B cell (primary cell): ENCODE measurements at regions not wholly inside any gene's neighbourhood (a gene's known extent, or its start where the extent isn't known, plus 50 kb on each side); places are given as distances from the start of the nearest gene placed in this dataset.

ENCODE experiments used
- ATAC-seq: fragments of 200-7000 bp; cut with Tn5 transposase; one replicate; pipeline ENCODE4 v1.10.0; 2021; ENCODE audit warnings: low read depth, mild to moderate bottlenecking, moderate number of reproducible peaks, moderate library complexity
- CTCF ChIA-PET: fragments of 350-600 bp; sonication (Branson Sonifier 250); formaldehyde crosslinking; loops from one replicate; lab custom pipeline; 2021; ENCODE audit warnings: antibody characterized with exemption, inconsistent platforms; lab: Charles Lee
- POLR2A ChIA-PET: fragments of 350-600 bp; sonication (Branson Sonifier 250); formaldehyde crosslinking; loops from one replicate; lab custom pipeline; 2021; ENCODE audit warnings: antibody characterized with exemption; lab: Charles Lee
- DNase-seq: peaks from one replicate; pipeline ENCODE4 v3.0.0; 2013
- H2AFZ ChIP-seq: 2 replicates; pipeline ENCODE4 v1.6.1; 2012; ENCODE audit warnings: mild to moderate bottlenecking, low read depth, low read length; ENCODE audit not compliant: insufficient read depth, poor library complexity, severe bottlenecking
- H3K27ac ChIP-seq, 2 donors: 1 replicate in 1 of 2; 2 replicates in 1 of 2; pipeline ENCODE4 v1.5.1; 2012 to 2013; ENCODE audit warnings: low read length in 2 of 2, mild to moderate bottlenecking in 2 of 2, moderate library complexity in 1 of 2
- H3K27me3 ChIP-seq, 4 experiments: fragments of 200-600 bp in 1 of 4; sonication (generic) in 1 of 4; replicated peaks in 1 of 4; 1 replicate in 2 of 4; 2 replicates in 2 of 4; pipeline versions ENCODE4 v1.6.1 to v1.7.0; 2013 to 2016; ENCODE audit warnings: low read length in 3 of 4, mild to moderate bottlenecking in 2 of 4, mixed read lengths in 1 of 4, moderate library complexity in 1 of 4; ENCODE audit not compliant: insufficient read depth in 4 of 4, control insufficient read depth in 3 of 4; ENCODE audit errors: control extremely low read depth in 1 of 4
- H3K36me3 ChIP-seq, 2 experiments: replicated peaks in 1 of 2; 1 replicate in 1 of 2; 2 replicates in 1 of 2; pipeline versions ENCODE4 v1.6.1 to v1.7.1; 2013; ENCODE audit warnings: low read length in 1 of 2; ENCODE audit not compliant: insufficient read depth in 2 of 2, control insufficient read depth in 1 of 2; ENCODE audit errors: control extremely low read depth in 1 of 2, extremely low read depth in 1 of 2
- H3K4me1 ChIP-seq, 2 donors: fragments of 200-600 bp in 1 of 2; sonication (generic) in 1 of 2; 1 replicate in 1 of 2; 2 replicates in 1 of 2; pipeline versions ENCODE4 v1.5.1 to v1.6.1; 2013 to 2017; ENCODE audit warnings: low read length in 2 of 2; ENCODE audit not compliant: control insufficient read depth in 2 of 2, insufficient read depth in 2 of 2
- H3K4me2 ChIP-seq: replicated peaks from 2 replicates; pipeline ENCODE3; 2012; ENCODE audit warnings: mild to moderate bottlenecking, low read depth, low read length; ENCODE audit not compliant: poor library complexity, severe bottlenecking
- H3K4me3 ChIP-seq, 5 experiments: fragments of 200-600 bp in 1 of 5; sonication (generic) in 1 of 5; 1 replicate in 3 of 5; 2 replicates in 2 of 5; pipeline versions ENCODE4 v1.5.1 to v1.7.0; 2011 to 2016; ENCODE audit warnings: low read length in 4 of 5, mild to moderate bottlenecking in 4 of 5, low read depth in 2 of 5, control low read depth in 1 of 5, moderate library complexity in 1 of 5; ENCODE audit not compliant: insufficient read depth in 1 of 5; ENCODE audit errors: control extremely low read depth in 1 of 5, extremely low read depth in 1 of 5
- H3K79me2 ChIP-seq: fragments of 200-600 bp; sonication (generic); one replicate; pipeline ENCODE4 v1.6.0; 2016; ENCODE audit warnings: low read length; ENCODE audit not compliant: control insufficient read depth, insufficient read depth
- H3K9ac ChIP-seq: fragments of 200-600 bp; sonication (generic); 2 replicates; pipeline ENCODE4 v1.6.1; 2017; ENCODE audit warnings: mild to moderate bottlenecking, low read length, moderate library complexity
- H3K9me3 ChIP-seq, 3 donors: one replicate each; pipeline versions ENCODE4 v1.6.1 to v1.7.1; 2013; ENCODE audit warnings: low read length in 2 of 3; ENCODE audit not compliant: control insufficient read depth in 2 of 3, insufficient read depth in 1 of 3; ENCODE audit errors: control extremely low read depth in 1 of 3
- H4K20me1 ChIP-seq: 2 replicates; pipeline ENCODE4 v1.6.0; 2012; ENCODE audit warnings: mild to moderate bottlenecking, low read length; ENCODE audit not compliant: insufficient read depth, control insufficient read depth, poor library complexity, severe bottlenecking
- H3K27ac Mint-ChIP-seq: one replicate; pipeline ENCODE4 v1.8.0; 2021; ENCODE audit warnings: mixed read lengths
- H3K27me3 Mint-ChIP-seq: one replicate; pipeline ENCODE4 v1.8.0; 2021; ENCODE audit warnings: mixed read lengths
- H3K4me1 Mint-ChIP-seq: one replicate; pipeline ENCODE4 v1.8.0; 2021; ENCODE audit warnings: mixed read lengths
- H3K4me3 Mint-ChIP-seq: one replicate; pipeline ENCODE4 v1.8.0; 2021; ENCODE audit warnings: mixed read lengths
- H3K9me3 Mint-ChIP-seq: one replicate; pipeline ENCODE4 v1.8.0; 2022; ENCODE audit warnings: mixed read lengths; ENCODE audit not compliant: insufficient read depth
- EZH2 ChIP-seq: IDR thresholded peaks from 2 replicates; pipeline ENCODE4 v1.6.1; 2012; ENCODE audit warnings: borderline replicate concordance, low read depth, mild to moderate bottlenecking, moderate library complexity, low read length; ENCODE audit not compliant: insufficient read depth, poor library complexity, severe bottlenecking
- WGBS: methylation state at CpG from one replicate; pipeline ENCODE4 v1.1.5; 2013; ENCODE audit warnings: missing lambda C conversion rate; ENCODE audit not compliant: insufficient coverage; 5-methylcytosine and 5-hydroxymethylcytosine counted together
- intact Hi-C: fragments of 100-400 bp; cut with micrococcal nuclease; formaldehyde crosslinking; loops from one replicate; pipeline ENCODE4 v1.10.0; 2022
- TF ChIP-seq, protein P1 (sequence below): fragments of 200-600 bp; IDR thresholded peaks from one replicate; pipeline ENCODE4 v1.8.0; 2022; ENCODE audit warnings: antibody characterized with exemption, mild to moderate bottlenecking

DNA sequence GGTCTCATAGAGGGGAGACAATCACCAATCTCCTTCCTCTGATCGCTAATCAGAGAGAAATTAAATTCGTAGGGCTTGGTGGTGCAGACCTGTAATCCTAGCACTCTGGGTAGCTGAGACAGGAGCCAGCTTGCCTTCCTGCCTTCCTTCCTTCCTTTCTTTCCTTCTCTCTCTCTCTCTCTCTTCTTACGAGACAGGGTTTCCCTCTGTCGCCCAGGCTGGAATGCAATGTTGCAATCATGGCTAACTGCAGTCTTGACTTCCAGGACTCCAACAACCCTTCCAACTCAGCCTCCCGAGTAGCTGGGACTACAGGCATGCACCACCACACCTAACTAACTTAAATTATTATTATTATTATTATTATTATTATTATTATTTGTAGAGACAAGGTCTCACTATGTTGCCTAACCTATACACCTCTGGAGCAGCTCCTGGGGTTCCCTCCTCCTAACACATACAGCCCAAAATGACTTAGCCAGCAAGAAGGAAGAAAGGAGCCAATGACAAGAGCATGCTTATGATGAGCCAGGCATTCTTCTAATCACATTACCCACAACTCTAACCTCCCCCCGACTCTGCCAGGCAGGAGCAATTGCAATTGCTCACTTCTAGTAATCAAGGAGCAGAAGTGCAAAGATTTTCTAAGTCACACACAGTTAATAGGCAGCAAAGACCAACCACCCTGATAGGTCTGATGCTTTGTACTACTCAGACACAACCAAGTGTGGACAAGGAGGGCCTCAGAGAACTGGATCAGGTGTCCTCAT, 105.4 kb upstream of the F3 start:
- Mint-ChIP-seq H3K9me3 (no peaks in the 10 kb centered on the region), H3K27me3 (no peaks in the 10 kb centered on the region), H3K4me1 (no peaks in the 10 kb centered on the region), H3K4me3 (no peak overlapping the region), H3K27ac (no peak overlapping the region)
- no peaks in the 10 kb centered on the region for H3K4me1 ChIP-seq
- no peaks in the 10 kb centered on the region for H3K9me3 ChIP-seq
- no peaks in the 10 kb centered on the region for H4K20me1 ChIP-seq
- no peak overlapping the region for H2AFZ ChIP-seq
- no peak overlapping the region for H3K27ac ChIP-seq
- 95% methylated on average over 4 of the region's 6 CpGs for WGBS
- ChIA-PET POLR2A (no interaction called here), CTCF (no interaction called here)
- TF ChIP-seq, protein P1, sequence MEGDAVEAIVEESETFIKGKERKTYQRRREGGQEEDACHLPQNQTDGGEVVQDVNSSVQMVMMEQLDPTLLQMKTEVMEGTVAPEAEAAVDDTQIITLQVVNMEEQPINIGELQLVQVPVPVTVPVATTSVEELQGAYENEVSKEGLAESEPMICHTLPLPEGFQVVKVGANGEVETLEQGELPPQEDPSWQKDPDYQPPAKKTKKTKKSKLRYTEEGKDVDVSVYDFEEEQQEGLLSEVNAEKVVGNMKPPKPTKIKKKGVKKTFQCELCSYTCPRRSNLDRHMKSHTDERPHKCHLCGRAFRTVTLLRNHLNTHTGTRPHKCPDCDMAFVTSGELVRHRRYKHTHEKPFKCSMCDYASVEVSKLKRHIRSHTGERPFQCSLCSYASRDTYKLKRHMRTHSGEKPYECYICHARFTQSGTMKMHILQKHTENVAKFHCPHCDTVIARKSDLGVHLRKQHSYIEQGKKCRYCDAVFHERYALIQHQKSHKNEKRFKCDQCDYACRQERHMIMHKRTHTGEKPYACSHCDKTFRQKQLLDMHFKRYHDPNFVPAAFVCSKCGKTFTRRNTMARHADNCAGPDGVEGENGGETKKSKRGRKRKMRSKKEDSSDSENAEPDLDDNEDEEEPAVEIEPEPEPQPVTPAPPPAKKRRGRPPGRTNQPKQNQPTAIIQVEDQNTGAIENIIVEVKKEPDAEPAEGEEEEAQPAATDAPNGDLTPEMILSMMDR: no peak
- no peak for TF ChIP-seq EZH2
- ATAC-seq (no peak), DNase-seq (no peak)
- H3K4me2 ChIP-seq: no peak overlapping the region
- no peaks in the 10 kb centered on the region for H3K79me2 ChIP-seq
- no peak overlapping the region for H3K4me3 ChIP-seq
- intact Hi-C loops: no loop called here
- no peak overlapping the region for H3K9ac ChIP-seq
- no peaks in the 10 kb centered on the region for H3K36me3 ChIP-seq
- H3K27me3 ChIP-seq: no peaks in the 10 kb centered on the region

DNA sequence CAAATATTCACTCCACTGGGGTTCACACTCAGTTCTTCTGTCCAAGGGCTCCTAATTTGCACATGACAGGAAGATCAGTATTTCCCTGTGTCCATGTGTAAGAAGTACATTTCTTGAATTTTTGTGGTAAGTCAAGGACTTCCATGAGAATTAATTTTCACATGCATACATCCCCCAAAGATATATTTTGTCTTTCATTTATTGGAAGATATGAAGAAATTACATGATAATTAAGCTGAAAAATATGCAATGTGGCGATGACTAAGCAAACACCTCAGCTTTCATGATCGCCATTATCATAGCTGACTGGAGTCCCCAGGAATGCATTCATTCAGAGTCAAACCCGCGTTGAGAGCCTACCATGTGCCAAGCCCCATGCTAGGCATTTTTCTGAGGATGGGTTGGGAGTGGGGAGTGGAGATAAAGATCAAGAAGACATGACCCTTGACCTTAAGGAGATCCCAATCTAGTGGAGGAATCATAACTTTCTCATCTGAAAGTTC, 104.6 kb upstream of the F3 start:
- H3K27me3 Mint-ChIP-seq: no peaks in the 10 kb centered on the region
- H3K4me2 ChIP-seq: no peak overlapping the region
- DNase-seq (no peak), ATAC-seq (no peak)
- H3K36me3 ChIP-seq: no peaks in the 10 kb centered on the region
- no peaks in the 10 kb centered on the region for H3K27me3 ChIP-seq
- intact Hi-C loops: no loop called here
- no peak overlapping the region for H3K4me3 ChIP-seq
- CTCF ChIA-PET: no interaction called here
- no peaks in the 10 kb centered on the region for H3K79me2 ChIP-seq
- H3K4me1 ChIP-seq: no peaks in the 10 kb centered on the region
- H3K9me3 Mint-ChIP-seq: no peaks in the 10 kb centered on the region
- no peak overlapping the region for H3K27ac ChIP-seq
- no peaks in the 10 kb centered on the region for H3K4me1 Mint-ChIP-seq
- 100% methylated on average over 2 of the region's 4 CpGs for WGBS
- H3K4me3 Mint-ChIP-seq: no peak overlapping the region
- no peak overlapping the region for H3K9ac ChIP-seq
- H2AFZ ChIP-seq: no peak overlapping the region
- H3K9me3 ChIP-seq: no peaks in the 10 kb centered on the region
- TF ChIP-seq, protein P1: no peak
- TF ChIP-seq EZH2: no peak
- no peaks in the 10 kb centered on the region for H4K20me1 ChIP-seq
- POLR2A ChIA-PET: no interaction called here
- H3K27ac Mint-ChIP-seq: no peak overlapping the region
